Stimulated activated CD4-positive, alpha-beta T cell treated with anti-CD3 and anti-CD28 coated beads, Interleukin-4, amount 100 ng/mL, for 24 hours (primary cell): ENCODE measurements at regions not wholly inside any gene's neighbourhood (a gene's known extent, or its start where the extent isn't known, plus 50 kb on each side); places are given as distances from the start of the nearest gene placed in this dataset.

ENCODE experiments used
- DNase-seq: peaks from one replicate; pipeline ENCODE4 v3.0.0-alpha.2; 2020

DNA sequence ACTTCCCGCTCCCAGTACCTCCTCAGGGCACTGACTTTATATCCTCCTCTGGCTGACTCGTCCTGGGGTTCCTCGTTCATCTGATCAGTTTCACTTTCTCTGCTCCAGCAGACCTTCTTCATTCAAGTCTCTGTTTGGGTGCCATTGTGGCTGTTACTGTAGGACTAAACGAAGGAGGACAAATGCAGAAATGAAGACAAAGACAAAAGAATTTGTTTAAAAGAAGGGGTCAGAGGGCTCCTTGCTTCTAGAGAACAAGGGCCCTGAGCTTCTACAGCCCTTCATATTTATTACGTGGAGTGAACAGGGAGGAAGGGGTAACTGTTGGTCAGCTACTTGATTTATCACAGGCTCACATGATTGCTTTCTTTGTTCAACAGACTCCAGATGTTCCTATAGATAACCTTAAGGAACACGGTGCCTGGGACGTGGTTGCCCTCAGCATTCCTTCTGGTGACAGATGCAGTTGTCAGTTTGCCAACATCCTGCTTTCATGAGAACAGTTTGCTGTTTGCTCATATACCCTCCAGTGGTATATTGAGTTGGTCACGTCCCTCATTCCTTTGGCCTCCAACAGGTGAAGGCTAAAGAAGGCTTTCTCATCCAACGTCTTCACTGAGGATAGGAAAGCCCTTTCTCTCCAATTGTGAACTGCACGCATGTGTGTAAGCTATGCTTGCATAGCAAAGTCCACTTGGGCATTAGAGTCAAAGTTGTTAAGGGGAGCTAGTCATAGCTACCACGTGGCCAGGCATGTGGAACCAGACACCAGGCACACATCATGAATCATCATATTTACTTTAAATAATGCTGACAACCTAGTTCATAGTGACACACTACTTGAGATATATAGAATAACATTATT lies 69.1 kb upstream of the BTN3A2 start:
- DNase-seq: no peak

DNA sequence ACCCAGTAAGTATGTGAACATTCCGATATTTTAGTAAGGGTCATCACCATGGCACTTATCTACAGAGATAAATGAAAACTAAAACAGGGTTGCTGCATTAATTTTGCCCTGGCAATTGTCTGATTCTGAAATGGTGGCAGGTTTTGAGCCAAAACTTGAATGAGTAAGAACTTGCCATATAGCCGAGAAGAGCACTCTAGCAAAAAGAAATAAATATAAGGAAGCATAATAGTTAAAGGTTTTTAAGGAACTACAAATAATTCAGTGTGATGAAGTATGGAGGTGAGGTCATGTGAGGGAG lies 68.5 kb upstream of the BTN3A2 start:
- no peak for DNase-seq

DNA sequence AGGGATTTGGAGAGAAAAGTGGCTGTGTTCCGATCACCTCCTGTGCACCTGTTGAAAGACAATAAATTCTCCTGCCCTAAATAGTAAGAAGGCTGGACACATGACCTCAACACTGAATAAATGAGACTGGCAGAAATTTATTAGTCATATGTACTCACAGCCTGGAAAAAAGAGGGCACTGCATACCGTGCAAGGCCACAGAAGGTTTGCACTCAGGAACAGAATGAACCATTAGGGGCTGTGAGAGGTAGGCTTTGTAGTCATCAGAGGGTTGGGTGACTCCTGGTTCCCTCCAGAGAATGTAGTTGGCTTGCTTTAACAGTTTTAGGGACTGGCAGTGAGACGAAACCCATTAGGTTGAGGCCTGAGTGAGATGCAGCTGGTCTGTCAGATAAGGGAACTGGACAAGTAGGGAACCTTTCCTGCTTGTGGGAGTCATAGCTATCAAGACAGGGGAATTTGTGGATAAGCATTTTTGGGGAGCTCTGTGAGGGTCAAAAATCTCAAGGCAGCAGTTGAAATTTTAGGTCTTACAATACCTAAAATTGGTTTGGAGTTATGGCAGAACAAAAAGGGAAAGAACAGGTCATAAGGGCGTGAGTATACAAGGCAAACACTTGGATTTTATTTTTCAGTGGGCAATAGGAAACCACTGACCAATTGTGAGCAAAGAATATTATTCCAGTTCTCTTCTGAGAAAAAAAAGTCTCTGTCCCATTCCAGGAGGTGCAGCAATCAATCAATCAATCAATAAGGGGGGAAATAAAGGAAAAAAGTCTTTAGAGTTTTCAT lies 67.9 kb upstream of the BTN3A2 start:
- DNase-seq: no peak

DNA sequence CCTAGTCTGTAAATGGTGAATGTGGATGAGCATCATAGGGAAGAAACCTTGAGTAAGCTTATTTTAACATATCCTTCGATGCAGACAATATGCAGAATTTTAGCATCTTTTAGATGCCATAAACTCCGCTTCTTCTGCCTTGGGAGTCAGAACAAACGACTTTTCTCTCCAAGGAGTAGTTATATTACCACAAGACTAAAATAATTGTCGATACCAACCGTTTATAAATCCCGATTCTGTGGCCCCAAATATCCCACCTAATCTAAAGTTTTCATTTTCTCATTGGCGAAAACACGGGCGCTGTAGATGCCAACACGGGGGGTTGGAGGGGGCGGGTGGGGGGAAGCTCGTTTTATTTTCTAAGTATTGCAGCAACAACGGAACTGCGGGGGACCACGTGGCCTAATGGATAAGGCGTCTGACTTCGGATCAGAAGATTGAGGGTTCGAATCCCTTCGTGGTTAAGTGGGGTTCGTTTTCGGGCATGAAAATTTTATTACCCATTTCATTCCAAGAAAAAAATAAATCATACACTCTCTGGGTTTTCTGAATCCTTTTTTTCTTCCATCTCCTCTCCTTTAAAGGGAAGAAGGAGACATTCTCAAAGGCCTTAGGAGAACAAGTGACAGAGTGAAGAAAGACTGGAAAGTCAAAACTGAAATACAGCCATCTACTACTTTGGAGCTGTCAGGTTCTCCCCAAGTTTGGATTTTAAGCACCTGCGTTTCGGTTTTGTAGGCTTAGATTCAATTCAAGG lies 65.5 kb upstream of the BTN3A2 start:
- no peak for DNase-seq

DNA sequence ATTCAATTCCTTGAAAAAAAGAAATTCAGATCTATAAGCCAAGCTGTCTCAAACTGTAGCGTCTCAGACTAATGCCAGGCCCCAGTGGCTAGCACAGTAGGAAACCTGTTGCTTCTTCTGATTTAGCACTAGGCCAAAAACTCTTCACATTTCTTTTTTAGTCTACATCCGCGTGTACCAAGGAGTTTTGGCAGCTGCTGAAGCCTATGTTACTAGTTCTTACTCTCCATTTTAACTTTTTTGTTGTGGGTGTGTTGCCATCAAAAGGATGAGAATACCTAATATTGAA lies 65.0 kb upstream of the BTN3A2 start:
- no peak for DNase-seq

DNA sequence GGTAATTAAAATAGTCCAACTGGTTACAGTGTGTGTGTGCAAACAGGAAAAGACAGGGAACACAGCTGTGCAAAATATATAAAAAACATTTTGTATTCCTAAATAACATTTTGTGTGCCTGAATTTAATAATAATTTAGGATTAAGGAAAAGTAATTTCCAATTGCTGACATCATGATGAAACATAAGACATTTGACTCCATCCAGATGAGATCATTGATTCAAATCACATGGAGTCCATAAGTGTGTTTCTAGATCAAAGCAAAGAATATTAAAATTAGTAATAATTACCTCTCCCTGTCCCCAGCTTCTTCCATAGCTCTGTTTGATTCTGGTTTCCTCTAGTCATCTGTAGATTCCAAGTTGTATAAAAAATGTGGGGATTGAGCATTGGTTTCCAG lies 64.6 kb upstream of the BTN3A2 start:
- DNase-seq: no peak

DNA sequence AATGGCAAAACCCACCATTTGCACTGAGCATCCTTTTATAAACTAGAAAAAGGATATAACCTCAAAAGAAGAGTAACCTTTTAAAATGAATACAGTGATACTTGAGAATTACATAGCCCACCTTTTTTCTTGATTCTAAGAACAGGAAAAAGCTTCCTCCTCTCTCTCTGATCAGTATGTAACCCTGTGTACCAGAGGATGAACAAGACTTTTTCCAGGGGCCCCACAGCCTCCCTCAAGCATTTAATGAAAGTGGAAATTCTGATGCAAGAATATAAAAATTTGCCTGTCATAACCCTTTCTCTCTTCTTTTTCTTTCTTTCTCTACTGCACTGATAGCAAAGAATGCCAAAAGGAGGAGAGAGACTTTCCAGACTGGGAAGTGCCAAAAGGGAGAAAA lies 64.2 kb upstream of the BTN3A2 start:
- DNase-seq: no peak

DNA sequence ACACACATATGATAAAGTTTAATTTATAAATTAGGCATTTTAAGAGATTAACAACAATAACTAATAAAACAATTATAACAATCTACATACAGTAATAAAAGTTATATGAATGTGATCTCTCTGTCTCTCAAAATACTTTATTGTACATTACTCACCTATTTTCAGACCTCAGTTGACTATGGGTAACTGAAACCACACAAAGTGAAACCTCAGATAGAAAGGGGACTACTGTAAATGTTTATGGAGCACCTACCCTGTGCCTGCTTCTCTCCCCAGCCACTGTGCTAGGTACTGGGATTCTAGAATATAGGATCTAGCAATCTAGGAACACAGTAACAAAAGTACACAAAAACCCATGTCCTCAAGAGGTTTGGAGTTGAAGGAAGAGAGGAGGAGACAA lies 63.4 kb upstream of the BTN3A2 start:
- no peak for DNase-seq

DNA sequence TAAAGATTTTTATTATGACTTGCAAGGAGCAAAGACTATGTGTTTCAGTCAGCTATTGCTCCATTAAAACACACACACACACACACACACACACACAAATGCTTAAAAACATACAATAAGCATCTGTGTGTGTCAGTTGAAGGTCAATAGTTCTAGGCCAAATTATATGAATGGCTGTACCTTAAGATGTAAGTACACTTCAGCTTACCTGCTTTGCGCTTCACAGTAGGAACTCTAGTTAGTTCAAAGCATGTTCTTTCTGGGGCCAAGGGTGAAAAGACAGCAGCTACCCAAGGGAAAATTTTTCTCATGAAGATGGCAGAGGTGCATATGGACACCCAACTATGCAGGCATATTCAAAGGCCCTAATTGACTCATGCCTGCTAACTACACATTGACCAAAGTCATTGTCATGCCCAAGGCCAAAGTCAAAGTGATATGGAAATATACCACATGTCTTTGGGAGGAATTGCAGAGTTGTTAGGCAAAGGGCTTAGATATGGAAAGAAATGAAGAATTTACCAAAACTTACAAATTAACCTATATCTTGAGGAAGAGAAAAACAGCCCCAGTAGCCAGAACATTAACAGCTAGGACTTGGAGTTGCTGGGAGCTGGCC lies 61.9 kb upstream of the BTN3A2 start:
- no peak for DNase-seq

DNA sequence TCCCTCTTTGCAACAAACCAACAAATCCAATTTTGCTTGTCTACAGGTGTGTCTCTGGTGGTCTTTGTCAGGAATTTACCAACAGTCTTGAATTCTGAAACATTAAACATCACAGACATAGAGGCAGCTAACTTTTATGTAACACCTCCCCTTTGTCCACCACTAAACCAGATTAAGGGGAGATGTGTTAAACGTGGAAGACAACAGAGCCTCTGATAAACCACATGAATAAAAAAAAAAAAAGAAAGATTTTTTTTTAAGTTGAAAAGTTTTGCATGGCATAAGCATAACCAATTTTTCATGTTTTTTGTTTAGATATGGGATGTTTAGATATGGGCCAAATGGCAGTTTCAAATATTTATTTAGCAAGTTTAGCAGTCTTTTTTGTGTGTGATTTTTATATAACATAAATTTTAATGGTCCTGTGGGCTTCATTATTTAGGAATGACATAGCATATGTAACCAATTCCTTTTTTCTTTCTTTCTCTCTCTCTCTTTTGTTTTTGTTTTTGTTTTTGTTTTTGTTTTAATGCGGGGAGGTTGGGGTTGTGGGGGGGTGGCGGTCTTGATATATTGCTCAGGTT lies 60.7 kb upstream of the BTN3A2 start:
- DNase-seq: no peak

DNA sequence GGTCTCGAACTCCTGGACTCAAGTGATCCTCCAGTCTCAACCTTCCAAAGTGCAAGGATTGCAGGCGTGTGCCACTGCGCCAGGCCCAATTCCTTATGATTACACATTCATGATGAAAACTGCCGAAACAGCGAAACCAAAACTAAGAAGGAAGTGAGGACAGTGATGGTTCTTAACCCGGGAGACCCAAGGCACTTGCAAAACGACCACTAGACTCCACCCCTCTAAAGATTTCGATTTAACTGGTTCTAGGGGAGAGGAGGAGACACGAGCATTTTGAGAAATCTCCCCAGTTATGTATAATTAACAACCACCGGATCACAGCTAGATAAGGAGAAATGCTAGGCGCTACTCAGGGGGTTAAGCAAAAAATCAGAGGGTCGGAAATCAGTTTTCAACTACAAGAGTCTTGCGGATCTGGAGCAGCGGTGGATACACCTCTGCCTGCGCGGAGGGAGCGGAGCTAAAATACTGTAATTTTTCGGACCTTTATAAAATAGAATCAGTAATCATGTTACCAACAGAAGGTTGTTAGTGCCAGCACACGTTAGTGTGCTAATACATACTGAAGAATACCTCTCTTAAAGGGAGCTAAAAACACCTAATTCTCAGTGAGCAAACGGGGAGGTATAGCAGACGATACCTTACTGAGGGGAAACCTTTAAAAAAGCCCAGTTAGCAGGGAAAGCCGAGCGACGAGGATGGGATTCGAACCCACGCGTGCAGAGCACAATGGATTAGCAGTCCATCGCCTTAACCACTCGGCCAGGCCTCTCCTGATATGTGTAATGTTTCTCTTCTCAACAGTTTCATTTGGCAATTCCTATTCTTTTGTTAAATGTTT lies 60.0 kb upstream of the BTN3A2 start:
- DNase-seq: peak; percentile 80

DNA sequence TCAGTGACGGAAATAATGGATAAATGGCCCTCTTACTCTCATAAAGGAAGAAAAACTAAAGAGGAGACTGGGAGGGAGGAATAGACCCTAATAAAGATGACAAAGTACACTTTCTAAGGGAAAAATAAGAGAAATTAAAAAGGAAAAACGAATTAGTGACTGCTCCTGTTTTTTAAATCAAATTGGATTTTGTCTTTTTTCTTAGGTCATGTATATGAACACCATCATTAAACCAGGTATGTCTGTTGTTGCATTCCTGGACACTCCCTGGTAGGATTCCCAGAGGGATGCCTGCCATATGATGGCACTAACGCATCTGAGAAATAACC lies 59.4 kb upstream of the BTN3A2 start:
- DNase-seq: no peak

DNA sequence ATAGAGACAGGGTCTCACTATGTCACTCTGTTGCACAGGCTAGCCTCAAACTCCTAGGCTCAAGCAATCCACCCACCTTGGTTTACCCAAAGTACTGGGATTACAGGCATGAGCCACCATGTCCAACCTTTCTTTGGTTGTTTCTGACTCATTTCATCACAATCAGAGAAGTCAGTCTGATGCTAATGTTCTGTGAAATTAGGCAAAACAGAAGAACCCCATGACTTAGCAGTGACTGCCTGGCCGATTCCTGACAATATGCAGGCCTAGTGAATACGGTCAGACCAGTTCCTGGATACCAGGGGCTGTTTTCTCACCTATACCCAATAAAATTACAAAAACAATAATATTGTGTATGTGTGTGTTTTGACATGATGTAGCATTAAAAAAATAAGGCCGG lies 58.8 kb upstream of the BTN3A2 start:
- DNase-seq: no peak

DNA sequence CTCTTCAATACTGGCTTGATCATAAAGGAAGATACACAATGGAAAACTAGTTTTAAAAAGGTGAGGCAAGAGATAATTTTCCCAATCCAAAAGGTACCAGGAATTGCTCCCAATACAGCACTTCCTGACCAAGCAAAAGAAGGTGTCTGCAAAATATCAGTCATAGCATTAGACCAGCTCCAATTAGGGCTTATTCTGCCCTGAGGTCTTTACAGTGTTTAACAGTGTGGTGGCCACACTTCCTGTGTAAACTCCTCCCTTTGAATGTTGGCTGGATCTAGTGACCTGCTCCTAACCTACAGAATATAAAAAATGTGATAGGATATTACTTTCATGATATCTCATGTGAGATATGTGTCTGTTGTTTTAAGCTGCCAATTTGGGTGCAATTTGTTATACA lies 57.1 kb upstream of the BTN3A2 start:
- no peak for DNase-seq

DNA sequence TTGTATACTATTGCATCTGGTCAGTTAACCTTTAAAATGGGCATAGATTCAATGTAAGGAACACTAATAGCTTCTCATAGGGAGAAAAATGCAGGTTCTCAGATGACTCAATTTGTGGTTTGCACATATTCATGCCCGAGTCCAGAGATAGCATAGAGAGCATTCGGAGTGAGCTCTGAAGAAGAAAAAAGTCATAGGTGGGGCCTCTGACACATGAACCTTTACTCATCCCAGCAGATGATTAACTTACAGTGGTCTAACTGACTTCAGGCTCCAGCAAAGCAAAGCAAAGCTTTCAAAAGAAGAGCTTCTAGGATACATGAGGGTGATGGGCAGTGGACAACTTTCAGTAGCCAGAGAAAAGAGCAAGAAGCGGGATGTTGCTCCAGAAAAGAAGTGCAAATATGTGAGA lies 55.3 kb upstream of the BTN3A2 start:
- no peak for DNase-seq

DNA sequence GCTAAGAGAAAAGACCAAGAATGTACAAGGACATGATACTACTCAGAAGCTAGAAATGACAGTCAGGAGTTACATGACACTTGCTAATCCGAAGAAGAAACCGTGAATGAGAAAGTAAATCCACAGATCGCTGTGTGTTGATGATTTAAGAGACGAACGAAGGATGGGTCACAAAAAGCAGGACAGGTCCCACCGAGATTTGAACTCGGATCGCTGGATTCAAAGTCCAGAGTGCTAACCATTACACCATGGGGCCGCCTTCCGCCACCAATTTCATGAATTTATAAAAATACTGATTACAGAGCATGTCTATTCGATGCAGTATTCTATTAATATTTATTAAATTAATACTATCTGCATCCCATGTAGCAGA lies 54.0 kb upstream of the BTN3A2 start:
- peak; percentile 65 for DNase-seq

DNA sequence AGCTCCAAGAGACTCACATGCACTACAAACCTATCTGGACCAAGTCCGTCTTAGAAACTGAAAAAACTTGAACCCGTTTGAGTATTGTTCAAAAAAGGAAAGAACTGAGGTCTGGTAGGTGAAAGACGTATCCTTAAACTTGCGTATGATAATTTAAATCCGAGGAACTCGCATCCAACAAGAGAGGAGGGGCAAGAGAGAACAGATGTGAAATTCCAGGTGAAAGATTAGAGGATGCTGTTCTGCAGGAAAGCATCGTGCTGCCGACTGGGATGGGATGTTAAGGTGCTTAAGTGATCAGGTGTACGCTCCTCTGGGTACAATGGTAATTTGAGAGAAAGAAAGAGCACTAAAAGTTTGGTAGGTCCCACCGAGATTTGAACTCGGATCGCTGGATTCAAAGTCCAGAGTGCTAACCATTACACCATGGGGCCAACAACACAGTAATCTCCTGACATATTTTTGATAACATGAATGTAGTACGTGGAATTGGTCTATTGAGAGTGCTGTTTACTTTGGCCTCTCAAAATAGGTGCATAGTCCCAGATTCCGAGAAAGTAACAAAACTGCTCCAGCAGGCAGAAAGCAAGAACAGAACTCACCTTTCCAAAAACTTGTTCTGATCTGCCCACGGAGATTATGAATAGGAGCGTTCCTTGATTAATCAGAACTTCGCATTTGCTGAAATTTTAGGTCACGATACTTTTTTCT lies 53.5 kb upstream of the BTN3A2 start:
- peak; percentile 70 for DNase-seq

DNA sequence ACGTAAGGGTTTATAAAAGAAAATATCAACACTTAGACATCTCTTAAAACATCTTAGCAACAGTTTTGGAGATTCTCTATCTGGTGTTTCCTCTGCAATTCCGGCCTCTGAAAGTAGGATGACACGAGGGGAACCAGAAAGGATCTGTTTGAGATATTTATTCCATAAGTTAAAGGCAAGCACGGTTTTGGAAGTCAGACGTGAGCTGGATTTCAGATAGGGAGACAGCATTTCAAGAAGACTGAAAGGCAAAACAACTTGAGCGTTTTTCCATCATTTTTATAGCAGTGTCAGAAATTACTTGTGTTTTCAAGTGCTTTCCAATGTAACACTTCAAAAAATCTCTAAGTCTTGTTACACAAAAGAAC lies 52.9 kb upstream of the BTN3A2 start:
- DNase-seq: no peak

DNA sequence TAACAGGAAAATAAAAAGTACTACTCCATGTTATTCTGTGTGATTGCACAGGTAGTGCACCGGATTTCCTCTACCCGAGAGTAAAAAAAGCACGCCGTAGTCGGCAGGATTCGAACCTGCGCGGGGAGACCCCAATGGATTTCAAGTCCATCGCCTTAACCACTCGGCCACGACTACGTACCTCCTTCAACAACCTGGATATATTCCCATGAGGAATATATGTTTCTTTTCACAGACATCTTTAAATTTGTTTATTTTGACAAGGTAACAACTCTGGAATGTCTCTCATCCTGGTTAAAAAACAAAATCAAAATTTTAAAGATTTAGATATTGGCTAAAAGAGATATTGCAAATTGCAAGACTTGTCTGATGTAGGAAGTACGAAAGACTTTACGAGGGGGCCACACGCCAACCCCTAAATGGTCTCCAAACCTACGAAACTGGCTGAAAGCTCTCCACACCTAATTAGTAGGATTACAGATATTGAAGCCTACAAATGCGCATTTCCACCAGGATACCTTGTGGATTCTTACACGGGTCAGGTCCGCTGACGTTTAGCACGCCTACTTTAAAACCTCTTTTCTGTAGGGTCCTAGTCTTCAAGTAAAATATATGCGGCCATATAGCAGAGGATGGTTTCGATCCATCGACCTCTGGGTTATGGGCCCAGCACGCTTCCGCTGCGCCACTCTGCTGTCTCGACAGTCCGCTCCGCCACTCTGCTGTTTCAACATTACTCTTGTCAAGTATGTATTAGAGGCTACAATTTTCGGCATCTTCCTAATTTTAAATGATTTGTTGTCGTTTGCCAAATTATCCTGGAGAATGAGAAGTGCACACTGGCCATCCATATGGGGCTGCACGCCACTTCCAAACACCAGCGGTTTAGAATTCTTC lies 52.2 kb upstream of the BTN3A2 start:
- DNase-seq: peak; percentile 88
